ENCODE measurements at regions not wholly inside any gene's neighbourhood (a gene's known extent, or its start where the extent isn't known, plus 50 kb on each side); places are given as distances from the start of the nearest gene placed in this dataset.

- Mint-ChIP-seq H3K36me3 (ENCODE audit: unreplicated experiment) (no peaks in the 10 kb centered on the region), H3K4me1 (ENCODE audit: low read depth, unreplicated experiment) (peaks cover 3% of the 10 kb centered on the region), H3K9me3 (ENCODE audit: unreplicated experiment) (peaks cover 4% of the 10 kb centered on the region), H3K4me3 (ENCODE audit: unreplicated experiment) (no peak overlapping the region), H3K27ac (ENCODE audit: unreplicated experiment) (no peak overlapping the region), H3K27me3 (ENCODE audit: unreplicated experiment) (peaks cover 4% of the 10 kb centered on the region)
- no peak for TF ChIP-seq CTCF (IDR thresholded peaks at IDR 0.05; ENCODE audit: partially characterized antibody, unreplicated experiment)
- DNase-seq = no peak
Observed at GRCh38 chr20:56993020-56993559, 273.4 kb downstream of the BMP7 start.

- Mint-ChIP-seq H3K27me3 (ENCODE audit: unreplicated experiment) (peaks cover 4% of the 10 kb centered on the region), H3K27ac (ENCODE audit: unreplicated experiment) (no peak overlapping the region), H3K9me3 (ENCODE audit: unreplicated experiment) (peaks cover 6% of the 10 kb centered on the region), H3K4me1 (ENCODE audit: low read depth, unreplicated experiment) (peaks cover 3% of the 10 kb centered on the region), H3K36me3 (ENCODE audit: unreplicated experiment) (no peaks in the 10 kb centered on the region), H3K4me3 (ENCODE audit: unreplicated experiment) (no peak overlapping the region)
- no peak for TF ChIP-seq CTCF (IDR thresholded peaks at IDR 0.05; ENCODE audit: partially characterized antibody, unreplicated experiment)
- DNase-seq = no peak
Observed at GRCh38 chr20:56994006-56994405, 272.4 kb downstream of the BMP7 start.

- H3K27ac Mint-ChIP-seq (ENCODE audit: unreplicated experiment) = no peak overlapping the region
- TF ChIP-seq CTCF (IDR thresholded peaks at IDR 0.05; ENCODE audit: partially characterized antibody, unreplicated experiment) = no peak
- H3K4me1 Mint-ChIP-seq (ENCODE audit: low read depth, unreplicated experiment) = peaks cover 3% of the 10 kb centered on the region
- H3K9me3 Mint-ChIP-seq (ENCODE audit: unreplicated experiment) = peaks cover 6% of the 10 kb centered on the region
- no peak overlapping the region for H3K4me3 Mint-ChIP-seq (ENCODE audit: unreplicated experiment)
- H3K27me3 Mint-ChIP-seq (ENCODE audit: unreplicated experiment) = peaks cover 4% of the 10 kb centered on the region
- peaks cover 5% of the 10 kb centered on the region for H3K36me3 Mint-ChIP-seq (ENCODE audit: unreplicated experiment)
- no peak for DNase-seq
Observed at GRCh38 chr20:56995149-56995548, 271.3 kb downstream of the BMP7 start.

- Mint-ChIP-seq H3K27ac (ENCODE audit: unreplicated experiment) (no peak overlapping the region), H3K9me3 (ENCODE audit: unreplicated experiment) (peaks cover 5% of the 10 kb centered on the region), H3K4me3 (ENCODE audit: unreplicated experiment) (no peak overlapping the region), H3K36me3 (ENCODE audit: unreplicated experiment) (peaks cover 6% of the 10 kb centered on the region), H3K27me3 (ENCODE audit: unreplicated experiment) (peaks cover 4% of the 10 kb centered on the region), H3K4me1 (ENCODE audit: low read depth, unreplicated experiment) (peaks cover 3% of the 10 kb centered on the region)
- peak; percentile 84 for TF ChIP-seq CTCF (IDR thresholded peaks at IDR 0.05; ENCODE audit: partially characterized antibody, unreplicated experiment)
- peak; percentile 75 for DNase-seq
Observed at GRCh38 chr20:56995635-56996075, 270.8 kb downstream of the BMP7 start.

- peaks cover 4% of the 10 kb centered on the region for H3K9me3 Mint-ChIP-seq (ENCODE audit: unreplicated experiment)
- H3K4me3 Mint-ChIP-seq (ENCODE audit: unreplicated experiment) = no peak overlapping the region
Observed at GRCh38 chr20:56996533-56996932, 269.9 kb downstream of the BMP7 start.

More at GRCh38 chr20:56996533-56996932, 269.9 kb downstream of the BMP7 start:
- Mint-ChIP-seq H3K36me3 (ENCODE audit: unreplicated experiment) (peaks cover 6% of the 10 kb centered on the region), H3K4me1 (ENCODE audit: low read depth, unreplicated experiment) (peaks cover 3% of the 10 kb centered on the region), H3K27ac (ENCODE audit: unreplicated experiment) (no peak overlapping the region), H3K27me3 (ENCODE audit: unreplicated experiment) (no peaks in the 10 kb centered on the region)
- no peak for TF ChIP-seq CTCF (IDR thresholded peaks at IDR 0.05; ENCODE audit: partially characterized antibody, unreplicated experiment)
- DNase-seq = no peak

Measured in glutamatergic neuron (in vitro differentiated cells).